GM23338 (cell line): ENCODE measurements at regions not wholly inside any gene's neighbourhood (a gene's known extent, or its start where the extent isn't known, plus 50 kb on each side); places are given as distances from the start of the nearest gene placed in this dataset.

ENCODE experiments used
- CREB1 ChIP-seq: fragments of 250-450 bp; sonication (Bioruptor Pico); IDR thresholded peaks from 2 replicates; pipeline ENCODE4 v1.5.0; 2020; ENCODE audit warnings: low read depth, mild to moderate bottlenecking, moderate library complexity
- CTCF ChIP-seq, 2 experiments: fragments of 200-600 bp in 1 of 2; sonication (generic) in 1 of 2; conservative IDR thresholded peaks; 2 replicates each; pipeline versions ENCODE4 v1.5.1 to v1.6.1; 2016 to 2017; ENCODE audit warnings: antibody characterized with exemption in 2 of 2, low read depth in 2 of 2, mild to moderate bottlenecking in 2 of 2, moderate library complexity in 1 of 2
- ETS1 ChIP-seq: IDR thresholded peaks from 2 replicates; pipeline ENCODE4 v1.6.1; 2016; ENCODE audit warnings: antibody characterized with exemption
- EZH2 ChIP-seq: fragments of 200-600 bp; sonication (generic); IDR thresholded peaks from one replicate; pipeline ENCODE4 v1.8.0; 2017; ENCODE audit warnings: antibody characterized with exemption, mild to moderate bottlenecking, low read depth; ENCODE audit not compliant: unreplicated experiment
- EZH2phosphoT487 ChIP-seq: fragments of 200-600 bp; sonication (generic); IDR thresholded peaks from one replicate; pipeline ENCODE4 v1.8.1; 2018; ENCODE audit warnings: antibody characterized with exemption; ENCODE audit not compliant: unreplicated experiment
- JUNB ChIP-seq: IDR thresholded peaks from one replicate; pipeline ENCODE4 v1.6.1; 2016; ENCODE audit warnings: antibody characterized with exemption; ENCODE audit not compliant: unreplicated experiment
- POLR2AphosphoS5 ChIP-seq: IDR thresholded peaks from 2 replicates; pipeline ENCODE4 v1.6.1; 2016; ENCODE audit warnings: antibody characterized with exemption, low read depth
- REST ChIP-seq: IDR thresholded peaks from one replicate; pipeline ENCODE4 v1.6.1; 2018; ENCODE audit warnings: antibody characterized with exemption; ENCODE audit not compliant: unreplicated experiment
- STAT1 ChIP-seq: IDR thresholded peaks from one replicate; pipeline ENCODE4 v1.6.1; 2016; ENCODE audit warnings: antibody characterized with exemption; ENCODE audit not compliant: unreplicated experiment
- ZNF114 ChIP-seq: fragments of 250-450 bp; sonication (Bioruptor Pico); IDR thresholded peaks from 2 replicates; pipeline ENCODE4 v1.5.0; 2020; ENCODE audit warnings: mild to moderate bottlenecking, moderate library complexity
- ZNF331 ChIP-seq: fragments of 250-450 bp; sonication (Bioruptor Pico); IDR thresholded peaks from 2 replicates; pipeline ENCODE4 v1.5.0; 2020; ENCODE audit warnings: low read depth, mild to moderate bottlenecking, moderate library complexity

- TF ChIP-seq CTCF (conservative IDR thresholded peaks at IDR 0.05; ENCODE audit: low read depth in 2 of 2) (no peak), POLR2AphosphoS5 (no peak), CREB1 (CRISPR knock-in tag) (no peak), EZH2 (no peak), EZH2phosphoT487 (no peak), REST (no peak), ETS1 (no peak), ZNF114 (CRISPR knock-in tag) (no peak), ZNF331 (CRISPR knock-in tag) (no peak), JUNB (no peak), STAT1 (no peak)
These were observed 437.0 kb downstream of the LMO4 start for GRCh38 chr1:87765681-87766070.
